ENCODE measurements at regions not wholly inside any gene's neighbourhood (a gene's known extent, or its start where the extent isn't known, plus 50 kb on each side); places are given as distances from the start of the nearest gene placed in this dataset.
"Not testable (repeated sequence)": the region's sequence is repeated elsewhere in the genome, so short reads cannot be mapped to it uniquely, and the experiment has no call there.

DNA sequence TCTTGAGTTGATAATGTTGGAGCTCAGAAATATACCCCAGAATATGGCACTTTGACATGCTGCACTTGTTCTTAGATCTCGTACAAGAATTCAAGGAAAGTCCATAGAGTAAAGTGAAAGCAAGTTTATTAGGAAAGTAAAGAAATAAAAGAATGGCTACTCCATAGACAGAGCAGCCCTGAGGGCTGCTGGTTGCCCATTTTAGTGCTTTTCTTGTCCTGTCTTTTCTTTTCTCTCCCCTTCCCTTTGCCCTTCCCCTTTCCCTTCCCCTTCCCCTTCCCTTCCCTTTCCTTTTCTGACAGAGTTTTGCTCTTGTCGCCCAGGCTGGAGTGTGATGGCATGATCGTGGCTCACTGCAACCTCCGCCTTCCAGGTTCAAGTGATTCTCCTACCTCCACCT is 283.4 kb upstream of the SEMA6A start:
- TF ChIP-seq TAF1 (IDR thresholded peaks at IDR 0.05; ENCODE audit: borderline replicate concordance, low read depth, low read length); ZNF24 (IDR thresholded peaks at IDR 0.05); SPI1 (IDR thresholded peaks at IDR 0.05; ENCODE audit: borderline replicate concordance, insufficient read depth, low read depth, low read length); EP300 (IDR thresholded peaks at IDR 0.05; ENCODE audit: borderline replicate concordance in 1 of 2, control insufficient read depth in 1 of 2, low read depth in 2 of 2, low read length in 2 of 2); JUNB (IDR thresholded peaks at IDR 0.05); RELA (IDR thresholded peaks at IDR 0.05; ENCODE audit: borderline replicate concordance, partially characterized antibody): not testable (repeated sequence)
- TF ChIP-seq, protein P1, sequence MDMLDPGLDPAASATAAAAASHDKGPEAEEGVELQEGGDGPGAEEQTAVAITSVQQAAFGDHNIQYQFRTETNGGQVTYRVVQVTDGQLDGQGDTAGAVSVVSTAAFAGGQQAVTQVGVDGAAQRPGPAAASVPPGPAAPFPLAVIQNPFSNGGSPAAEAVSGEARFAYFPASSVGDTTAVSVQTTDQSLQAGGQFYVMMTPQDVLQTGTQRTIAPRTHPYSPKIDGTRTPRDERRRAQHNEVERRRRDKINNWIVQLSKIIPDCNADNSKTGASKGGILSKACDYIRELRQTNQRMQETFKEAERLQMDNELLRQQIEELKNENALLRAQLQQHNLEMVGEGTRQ (IDR thresholded peaks at IDR 0.05; ENCODE audit: borderline replicate concordance, low read depth, low read length) = not testable (repeated sequence)
- TF ChIP-seq, protein P2, sequence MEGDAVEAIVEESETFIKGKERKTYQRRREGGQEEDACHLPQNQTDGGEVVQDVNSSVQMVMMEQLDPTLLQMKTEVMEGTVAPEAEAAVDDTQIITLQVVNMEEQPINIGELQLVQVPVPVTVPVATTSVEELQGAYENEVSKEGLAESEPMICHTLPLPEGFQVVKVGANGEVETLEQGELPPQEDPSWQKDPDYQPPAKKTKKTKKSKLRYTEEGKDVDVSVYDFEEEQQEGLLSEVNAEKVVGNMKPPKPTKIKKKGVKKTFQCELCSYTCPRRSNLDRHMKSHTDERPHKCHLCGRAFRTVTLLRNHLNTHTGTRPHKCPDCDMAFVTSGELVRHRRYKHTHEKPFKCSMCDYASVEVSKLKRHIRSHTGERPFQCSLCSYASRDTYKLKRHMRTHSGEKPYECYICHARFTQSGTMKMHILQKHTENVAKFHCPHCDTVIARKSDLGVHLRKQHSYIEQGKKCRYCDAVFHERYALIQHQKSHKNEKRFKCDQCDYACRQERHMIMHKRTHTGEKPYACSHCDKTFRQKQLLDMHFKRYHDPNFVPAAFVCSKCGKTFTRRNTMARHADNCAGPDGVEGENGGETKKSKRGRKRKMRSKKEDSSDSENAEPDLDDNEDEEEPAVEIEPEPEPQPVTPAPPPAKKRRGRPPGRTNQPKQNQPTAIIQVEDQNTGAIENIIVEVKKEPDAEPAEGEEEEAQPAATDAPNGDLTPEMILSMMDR (IDR thresholded peaks at IDR 0.05 in 2 of 3, conservative IDR thresholded peaks at IDR 0.05 in 1 of 3; ENCODE audit: control insufficient read depth in 2 of 3, extremely low read depth in 1 of 3, insufficient read depth in 1 of 3, low read depth in 3 of 3, low read length in 3 of 3) = not testable (repeated sequence)

Data from GM12878 (cell line).